Transverse colon (tissue), 3 donors: ENCODE measurements at regions not wholly inside any gene's neighbourhood (a gene's known extent, or its start where the extent isn't known, plus 50 kb on each side); places are given as distances from the start of the nearest gene placed in this dataset.

ENCODE experiments used
- POLR2A ChIP-seq: fragments of 450-650 bp; IDR thresholded peaks from one replicate; pipeline ENCODE4 v1.6.1; 2016; ENCODE audit warnings: antibody characterized with exemption, mild to moderate bottlenecking, moderate library complexity
- TF ChIP-seq, protein P1 (sequence below), 5 experiments: fragments of 200-600 bp in 3 of 5; fragments of 450-650 bp in 2 of 5; sonication (generic) in 3 of 5; IDR thresholded peaks; 1 replicate in 2 of 5; 2 replicates in 3 of 5; pipeline ENCODE4 v1.5.1; 2016 to 2017; ENCODE audit warnings: antibody characterized with exemption in 5 of 5, inconsistent platforms in 3 of 5, mild to moderate bottlenecking in 2 of 5, moderate library complexity in 1 of 5

DNA sequence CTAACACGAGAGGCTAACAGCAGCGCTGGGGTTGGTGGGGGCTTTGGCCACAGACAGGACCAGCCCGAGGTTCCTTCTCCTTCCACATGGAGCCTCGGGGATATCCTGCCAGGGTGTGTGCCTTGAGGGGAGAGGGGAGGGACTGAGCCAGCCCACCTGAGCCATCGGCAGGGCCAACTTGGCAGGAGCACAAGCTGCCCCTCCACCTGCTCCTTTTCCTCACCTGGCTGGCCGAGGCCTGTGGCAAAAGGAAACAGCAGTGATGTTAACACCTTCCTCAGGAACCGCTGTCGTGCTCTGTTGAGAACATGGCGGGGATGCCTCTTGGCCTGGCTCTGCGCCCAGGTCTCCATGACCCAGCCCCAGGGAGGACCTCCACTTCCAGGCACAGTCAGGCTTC, 255.1 kb upstream of the PPP2R2D start:
- TF ChIP-seq, protein P1, sequence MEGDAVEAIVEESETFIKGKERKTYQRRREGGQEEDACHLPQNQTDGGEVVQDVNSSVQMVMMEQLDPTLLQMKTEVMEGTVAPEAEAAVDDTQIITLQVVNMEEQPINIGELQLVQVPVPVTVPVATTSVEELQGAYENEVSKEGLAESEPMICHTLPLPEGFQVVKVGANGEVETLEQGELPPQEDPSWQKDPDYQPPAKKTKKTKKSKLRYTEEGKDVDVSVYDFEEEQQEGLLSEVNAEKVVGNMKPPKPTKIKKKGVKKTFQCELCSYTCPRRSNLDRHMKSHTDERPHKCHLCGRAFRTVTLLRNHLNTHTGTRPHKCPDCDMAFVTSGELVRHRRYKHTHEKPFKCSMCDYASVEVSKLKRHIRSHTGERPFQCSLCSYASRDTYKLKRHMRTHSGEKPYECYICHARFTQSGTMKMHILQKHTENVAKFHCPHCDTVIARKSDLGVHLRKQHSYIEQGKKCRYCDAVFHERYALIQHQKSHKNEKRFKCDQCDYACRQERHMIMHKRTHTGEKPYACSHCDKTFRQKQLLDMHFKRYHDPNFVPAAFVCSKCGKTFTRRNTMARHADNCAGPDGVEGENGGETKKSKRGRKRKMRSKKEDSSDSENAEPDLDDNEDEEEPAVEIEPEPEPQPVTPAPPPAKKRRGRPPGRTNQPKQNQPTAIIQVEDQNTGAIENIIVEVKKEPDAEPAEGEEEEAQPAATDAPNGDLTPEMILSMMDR (IDR thresholded peaks at IDR 0.05): no peak
- TF ChIP-seq POLR2A: no peak
